GM20000 (cell line): ENCODE measurements at regions not wholly inside any gene's neighbourhood (a gene's known extent, or its start where the extent isn't known, plus 50 kb on each side); places are given as distances from the start of the nearest gene placed in this dataset.

Experiments used
- DNase-seq: peaks from one replicate; pipeline ENCODE4 v3.0.0; 2012; ENCODE audit warnings: low spot score
- TF ChIP-seq, protein P1 (sequence below): IDR thresholded peaks from 2 replicates; pipeline ENCODE4 v1.5.1; 2012; ENCODE audit warnings: mild to moderate bottlenecking, control low read depth; ENCODE audit errors: extremely low read depth, missing control alignments

DNA sequence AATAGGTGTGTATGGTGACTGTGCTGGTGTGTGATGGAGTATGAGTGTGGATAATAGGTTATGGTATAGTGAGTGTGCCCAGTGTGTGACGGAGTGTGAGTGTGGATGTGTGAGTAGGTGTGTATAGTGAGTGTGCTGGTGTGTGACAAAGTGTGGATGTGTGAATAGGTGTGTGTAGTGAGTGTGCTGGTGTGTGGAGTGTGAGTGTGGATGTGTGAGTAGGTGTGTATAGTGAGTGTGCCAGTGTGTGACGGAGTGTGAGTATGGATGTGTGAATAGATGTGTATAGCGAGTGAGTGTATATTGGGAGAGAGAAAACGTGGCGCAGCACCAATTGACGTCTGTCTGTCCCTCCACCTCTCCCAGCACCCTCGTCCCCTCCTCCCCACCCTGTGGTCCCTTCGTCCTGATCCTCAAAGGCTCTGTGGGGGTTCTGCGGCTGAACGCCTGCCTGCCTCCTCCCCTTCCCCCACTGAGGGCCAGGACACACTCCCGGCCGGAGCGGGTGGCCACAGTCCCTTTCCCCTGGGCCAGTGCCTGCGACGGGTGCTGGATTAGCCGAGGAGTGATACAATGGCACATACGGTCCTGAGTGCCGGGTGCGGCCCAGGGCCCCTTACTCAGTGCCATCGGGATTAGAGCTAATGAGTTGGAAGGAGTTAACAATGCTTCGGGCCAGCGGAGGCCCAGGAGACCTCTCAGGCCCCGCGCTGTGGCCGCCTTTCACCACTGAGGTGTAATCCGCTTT is 160.0 kb downstream of the MRM1 start:
- DNase-seq = no peak
- TF ChIP-seq, protein P1, sequence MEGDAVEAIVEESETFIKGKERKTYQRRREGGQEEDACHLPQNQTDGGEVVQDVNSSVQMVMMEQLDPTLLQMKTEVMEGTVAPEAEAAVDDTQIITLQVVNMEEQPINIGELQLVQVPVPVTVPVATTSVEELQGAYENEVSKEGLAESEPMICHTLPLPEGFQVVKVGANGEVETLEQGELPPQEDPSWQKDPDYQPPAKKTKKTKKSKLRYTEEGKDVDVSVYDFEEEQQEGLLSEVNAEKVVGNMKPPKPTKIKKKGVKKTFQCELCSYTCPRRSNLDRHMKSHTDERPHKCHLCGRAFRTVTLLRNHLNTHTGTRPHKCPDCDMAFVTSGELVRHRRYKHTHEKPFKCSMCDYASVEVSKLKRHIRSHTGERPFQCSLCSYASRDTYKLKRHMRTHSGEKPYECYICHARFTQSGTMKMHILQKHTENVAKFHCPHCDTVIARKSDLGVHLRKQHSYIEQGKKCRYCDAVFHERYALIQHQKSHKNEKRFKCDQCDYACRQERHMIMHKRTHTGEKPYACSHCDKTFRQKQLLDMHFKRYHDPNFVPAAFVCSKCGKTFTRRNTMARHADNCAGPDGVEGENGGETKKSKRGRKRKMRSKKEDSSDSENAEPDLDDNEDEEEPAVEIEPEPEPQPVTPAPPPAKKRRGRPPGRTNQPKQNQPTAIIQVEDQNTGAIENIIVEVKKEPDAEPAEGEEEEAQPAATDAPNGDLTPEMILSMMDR = no peak

DNA sequence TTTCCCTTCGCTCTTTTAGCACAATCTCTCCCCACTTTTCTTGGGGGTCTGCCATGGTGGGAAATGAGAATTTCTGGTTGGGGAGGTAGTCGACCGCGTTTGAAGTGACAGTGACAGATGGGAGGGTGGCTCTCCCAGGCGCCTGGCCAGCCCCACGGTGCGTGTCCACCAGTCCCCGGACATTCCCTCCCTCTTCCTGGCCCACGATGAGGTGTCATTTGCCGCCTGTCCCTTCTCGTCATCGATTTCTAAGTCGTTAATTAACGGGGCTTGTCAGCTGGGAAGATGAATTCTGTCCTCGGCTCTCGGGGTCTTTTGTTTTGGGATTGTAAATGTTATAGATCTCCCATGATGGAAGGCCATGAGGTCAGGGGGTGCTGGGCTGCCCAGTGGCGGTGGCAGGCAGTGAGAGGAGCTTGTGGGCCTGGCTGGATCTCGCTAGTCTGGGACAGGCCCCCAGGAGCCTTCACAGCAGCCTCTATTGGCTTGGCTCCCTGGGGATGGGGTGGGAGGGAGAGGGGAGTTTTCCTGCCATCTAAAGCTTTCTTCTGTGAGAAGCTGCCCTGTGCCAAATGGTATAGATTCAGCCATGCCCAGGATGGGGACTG is 164.2 kb downstream of the MRM1 start:
- no peak for DNase-seq
- TF ChIP-seq, protein P1 = no peak

DNA sequence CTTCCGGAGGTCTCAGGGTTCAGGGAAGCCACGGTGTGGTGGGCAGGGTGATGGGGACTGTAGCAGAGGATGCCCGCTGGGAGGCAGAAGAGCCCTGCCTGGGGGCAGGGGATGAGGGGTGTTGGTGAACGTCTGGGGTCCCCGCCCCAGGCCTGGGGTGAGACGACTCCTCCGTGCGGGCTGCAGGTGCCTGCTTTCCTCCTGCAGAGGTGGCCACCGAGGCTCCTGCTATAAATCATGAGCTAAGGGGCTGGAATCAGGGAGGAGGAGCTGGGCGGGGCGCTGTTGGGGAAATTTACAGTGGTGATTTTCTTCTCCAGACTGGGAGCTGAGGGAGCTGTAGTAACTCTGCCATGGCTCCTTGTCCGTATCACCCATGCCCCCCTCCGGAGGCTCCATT is 167.0 kb downstream of the MRM1 start:
- TF ChIP-seq, protein P1 = no peak
- no peak for DNase-seq

DNA sequence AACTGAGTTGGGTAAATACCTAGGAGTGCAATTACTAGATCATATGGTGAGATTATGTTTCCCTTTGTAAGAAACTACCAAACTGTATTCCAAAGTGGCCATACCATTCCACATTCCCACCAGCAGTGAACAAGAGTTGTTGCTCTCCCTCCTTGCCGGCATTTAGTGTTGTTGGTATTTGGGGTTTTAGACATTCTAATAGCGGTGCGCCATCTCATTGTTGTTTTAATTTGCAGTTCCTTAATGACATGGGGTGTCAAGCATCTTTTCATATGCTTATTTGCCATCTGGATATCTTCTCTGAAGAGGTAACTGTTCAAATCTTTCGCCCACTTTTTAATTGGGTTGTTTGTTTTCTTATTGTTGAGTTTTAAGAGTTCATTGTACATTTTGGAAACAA is 164.2 kb upstream of the LHX1 start:
- no peak for DNase-seq
- TF ChIP-seq, protein P1 = no peak

DNA sequence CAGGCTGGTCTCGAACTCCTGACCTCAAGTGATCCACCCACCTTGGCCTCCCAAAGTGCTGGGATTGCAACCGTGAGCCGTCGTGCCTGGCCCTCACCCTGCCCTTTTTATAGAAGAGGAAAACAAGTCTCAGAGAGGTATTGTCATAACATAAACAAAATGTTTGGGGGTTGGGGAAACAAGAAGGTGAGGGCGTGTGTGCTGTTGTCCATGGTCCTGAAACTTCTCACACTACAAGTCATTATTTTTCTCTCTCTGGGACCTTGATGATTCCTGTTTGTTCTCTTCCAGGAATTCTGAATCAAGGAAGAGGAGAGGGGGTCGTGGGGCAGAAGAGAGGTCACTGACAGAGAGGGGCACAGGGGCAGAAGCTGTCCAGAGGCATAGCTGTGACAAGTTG is 160.2 kb upstream of the LHX1 start:
- no peak for DNase-seq
- TF ChIP-seq, protein P1 = no peak

DNA sequence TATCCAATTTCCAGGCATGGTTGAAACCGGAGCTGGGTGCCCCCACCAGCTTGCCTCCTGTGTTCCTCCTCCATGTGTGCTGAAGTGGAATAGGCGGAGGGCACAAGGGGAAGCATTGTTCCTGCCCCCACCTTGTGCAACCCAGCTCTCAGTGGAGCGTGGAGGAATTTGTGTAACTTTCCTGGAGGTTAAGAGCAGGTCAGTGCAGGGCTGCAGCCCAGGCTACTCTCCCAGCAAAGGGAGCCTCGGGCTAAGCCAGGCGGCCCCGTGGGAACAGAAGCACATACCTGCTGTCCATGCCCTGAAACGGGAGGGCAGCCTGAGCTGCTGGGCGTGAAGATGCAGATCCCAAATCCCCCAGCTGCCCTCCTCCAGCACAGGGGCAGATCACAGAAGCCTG is 158.8 kb upstream of the LHX1 start:
- TF ChIP-seq, protein P1 = no peak
- no peak for DNase-seq

DNA sequence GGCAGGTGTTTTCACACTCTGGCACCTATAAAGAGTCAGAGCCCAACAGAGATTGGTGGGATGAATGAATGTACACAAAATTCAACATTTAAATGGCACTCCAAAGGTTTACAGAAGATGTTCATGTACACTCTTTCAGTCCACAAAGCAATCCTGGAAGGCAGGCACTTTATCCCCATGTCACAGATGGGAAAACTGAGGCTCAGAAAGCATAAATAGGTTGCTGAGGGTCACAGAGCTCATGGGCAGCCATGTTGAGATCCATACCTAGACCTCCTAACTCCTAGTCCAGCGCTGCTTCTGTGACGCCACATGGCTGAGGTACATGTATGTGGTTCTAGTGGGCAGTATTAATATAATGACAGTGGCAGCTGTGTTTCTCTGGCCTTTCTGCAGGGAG is 157.7 kb upstream of the LHX1 start:
- no peak for DNase-seq

More for the DNA sequence above, 157.7 kb upstream of the LHX1 start:
- TF ChIP-seq, protein P1 = no peak
